Liver (tissue), 3 donors: ENCODE measurements at regions not wholly inside any gene's neighbourhood (a gene's known extent, or its start where the extent isn't known, plus 50 kb on each side); places are given as distances from the start of the nearest gene placed in this dataset.

Experiments
- CTCF ChIP-seq: fragments of 150-350 bp; IDR thresholded peaks from 2 replicates; pipeline ENCODE4 v1.5.1; 2017; ENCODE audit warnings: improper control_type of control experiment, low read depth, low read length; ENCODE audit not compliant: missing input control
- EGR1 ChIP-seq, 2 donors: IDR thresholded peaks; 2 replicates each; pipeline ENCODE4 v1.6.1; 2016 to 2018; ENCODE audit warnings: antibody characterized with exemption in 2 of 2, low read depth in 2 of 2
- JUND ChIP-seq, 2 donors: IDR thresholded peaks; 2 replicates each; pipeline ENCODE4 v1.6.1; 2016; ENCODE audit warnings: antibody characterized with exemption in 2 of 2
- MAX ChIP-seq: IDR thresholded peaks from 2 replicates; pipeline ENCODE4 v1.6.1; 2016; ENCODE audit warnings: antibody characterized with exemption
- YY1 ChIP-seq: IDR thresholded peaks from 2 replicates; pipeline ENCODE4 v1.6.1; 2016; ENCODE audit warnings: antibody characterized with exemption, mild to moderate bottlenecking
- donor health status: healthy.
- donor health status: healthy.

- TF ChIP-seq EGR1 (IDR thresholded peaks at IDR 0.05; ENCODE audit: low read depth in 2 of 2) = no peak
- TF ChIP-seq YY1 = no peak
- no peak for TF ChIP-seq CTCF
- no peak for TF ChIP-seq MAX
- no peak for TF ChIP-seq JUND (IDR thresholded peaks at IDR 0.05)
Measured at GRCh38 chr11:15334766-15335165, 220.0 kb downstream of the INSC start.
